Caco-2 (cell line): ENCODE measurements at regions not wholly inside any gene's neighbourhood (a gene's known extent, or its start where the extent isn't known, plus 50 kb on each side); places are given as distances from the start of the nearest gene placed in this dataset.
A peak's percentile ranks its signal among the peaks of the same experiment; 100 is the strongest.
"Not testable (repeated sequence)": the region's sequence is repeated elsewhere in the genome, so short reads cannot be mapped to it uniquely, and the experiment has no call there.

Experiments used
- BruUV-seq: library from RNA; stranded (reverse); fragments of 400-500 nt; replicated peaks from 2 replicates; lab custom pipeline; 2021; lab: Mats Ljungman, UMichigan
- CTCF ChIA-PET: fragments of 300-600 bp; sonication (Branson Sonifier 250); formaldehyde crosslinking; loops from one replicate; lab custom pipeline; 2022; ENCODE audit warnings: antibody characterized with exemption; lab: Charles Lee
- POLR2A ChIA-PET: fragments of 300-600 bp; sonication (Branson Sonifier 250); formaldehyde crosslinking; loops from one replicate; lab custom pipeline; 2022; ENCODE audit warnings: antibody characterized with exemption; lab: Charles Lee
- DNase-seq, 2 experiments: peaks; one replicate each; pipeline versions ENCODE4 v3.0.0 to v3.0.0-alpha.2; 2020 to 2022
- H3K27me3 ChIP-seq: replicated peaks from 2 replicates; pipeline ENCODE4 v1.6.0; 2011; ENCODE audit warnings: low read length; ENCODE audit not compliant: control insufficient read depth, insufficient read depth
- H3K36me3 ChIP-seq: 2 replicates; pipeline ENCODE4 v1.5.1; 2011; ENCODE audit warnings: low read length; ENCODE audit not compliant: control insufficient read depth, insufficient read depth
- H3K4me1 ChIP-seq: fragments of 250-450 bp; sonication (Bioruptor Pico); 2 replicates; pipeline ENCODE4 v1.5.1; 2020; ENCODE audit warnings: mild to moderate bottlenecking
- H3K4me3 ChIP-seq: 2 replicates; pipeline ENCODE4 v1.5.1; 2011; ENCODE audit warnings: low read depth, mild to moderate bottlenecking, control low read depth, low read length
- H3K9me3 ChIP-seq: fragments of 250-450 bp; sonication (Bioruptor Pico); 2 replicates; pipeline ENCODE4 v1.5.1; 2020; ENCODE audit warnings: mild to moderate bottlenecking, moderate library complexity
- H3K27ac Mint-ChIP-seq: one replicate; pipeline ENCODE4 v1.8.0; 2022; ENCODE audit warnings: mixed read lengths; ENCODE audit not compliant: unreplicated experiment
- H3K27me3 Mint-ChIP-seq: one replicate; pipeline ENCODE4 v1.8.0; 2022; ENCODE audit warnings: mixed read lengths; ENCODE audit not compliant: insufficient read depth, unreplicated experiment
- H3K36me3 Mint-ChIP-seq: one replicate; pipeline ENCODE4 v1.8.0; 2022; ENCODE audit warnings: mild to moderate bottlenecking, mixed read lengths; ENCODE audit not compliant: insufficient read depth, unreplicated experiment
- H3K4me1 Mint-ChIP-seq: one replicate; pipeline ENCODE4 v1.8.0; 2022; ENCODE audit warnings: low read depth, mixed read lengths; ENCODE audit not compliant: unreplicated experiment
- H3K4me3 Mint-ChIP-seq: one replicate; pipeline ENCODE4 v1.8.0; 2022; ENCODE audit warnings: mild to moderate bottlenecking, moderate library complexity, mixed read lengths; ENCODE audit not compliant: unreplicated experiment
- H3K9me3 Mint-ChIP-seq: one replicate; pipeline ENCODE4 v1.8.0; 2022; ENCODE audit warnings: mixed read lengths; ENCODE audit not compliant: unreplicated experiment
- intact Hi-C: fragments of 100-400 bp; cut with micrococcal nuclease; formaldehyde crosslinking; loops from one replicate; pipeline ENCODE4 v1.10.0; 2022; ENCODE audit not compliant: unreplicated experiment

DNA sequence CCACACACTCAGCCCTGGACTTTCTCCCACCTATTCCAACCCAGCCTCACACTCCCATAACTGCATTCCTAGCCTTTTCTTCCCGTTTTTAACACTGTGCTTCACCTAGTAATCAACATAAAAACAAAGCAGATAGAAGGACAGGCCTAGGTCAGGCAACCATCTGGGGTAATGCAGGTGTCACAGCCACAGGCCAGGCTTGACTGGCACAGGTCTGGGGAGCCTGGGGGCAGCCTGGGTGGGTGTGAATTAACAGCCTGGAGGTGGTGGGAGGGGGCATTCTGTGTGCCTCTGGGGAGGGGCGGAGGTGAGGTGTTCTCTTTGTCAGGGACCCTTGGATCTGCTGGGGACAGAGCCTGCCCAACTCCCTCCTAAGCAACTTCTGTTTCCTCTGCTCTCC lies 332.6 kb downstream of the BCL2L11 start:
- H3K9me3 ChIP-seq, H3K27me3 Mint-ChIP-seq, H3K4me3 ChIP-seq, H3K27ac Mint-ChIP-seq, H3K9me3 Mint-ChIP-seq, H3K27me3 ChIP-seq, intact Hi-C loops, H3K4me1 ChIP-seq, BruUV-seq, DNase-seq, H3K36me3 ChIP-seq, H3K36me3 Mint-ChIP-seq, POLR2A ChIA-PET, CTCF ChIA-PET, H3K4me3 Mint-ChIP-seq: not testable (repeated sequence)
- peaks cover 12% of the 10 kb centered on the region for H3K4me1 Mint-ChIP-seq

DNA sequence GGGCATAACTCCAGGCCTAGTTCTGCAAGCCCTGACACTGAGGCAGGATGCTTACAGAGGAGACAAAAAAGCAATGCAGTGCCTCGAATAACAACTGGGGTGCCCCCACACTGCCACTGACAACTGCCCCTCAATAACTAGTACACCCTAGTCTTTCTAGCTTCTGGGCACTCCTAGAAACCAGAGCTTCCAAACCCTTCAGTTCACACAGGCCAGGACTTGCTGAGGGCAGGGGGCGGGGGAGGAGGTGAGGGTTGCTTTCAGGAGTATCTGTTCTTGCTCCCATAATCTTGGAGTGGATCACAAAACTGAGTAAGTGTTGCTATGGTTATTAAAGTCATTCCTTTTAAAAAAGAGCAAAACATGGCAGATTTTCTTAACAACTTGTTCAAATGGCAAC lies 333.1 kb downstream of the BCL2L11 start:
- POLR2A ChIA-PET, H3K4me3 Mint-ChIP-seq: not testable (repeated sequence)

GRCh38 chr2:111454404-111454803 lies 333.7 kb downstream of the BCL2L11 start:
- POLR2A ChIA-PET: not testable (repeated sequence)
- peaks cover 12% of the 10 kb centered on the region for H3K4me1 Mint-ChIP-seq

More for the DNA sequence above, 333.1 kb downstream of the BCL2L11 start:
- H3K27ac Mint-ChIP-seq, H3K4me3 ChIP-seq, H3K9me3 Mint-ChIP-seq, intact Hi-C loops, H3K27me3 ChIP-seq, H3K36me3 Mint-ChIP-seq, H3K9me3 ChIP-seq, H3K4me1 ChIP-seq, H3K27me3 Mint-ChIP-seq, BruUV-seq, H3K36me3 ChIP-seq, CTCF ChIA-PET, DNase-seq: not testable (repeated sequence)
- peaks cover 12% of the 10 kb centered on the region for H3K4me1 Mint-ChIP-seq

DNA sequence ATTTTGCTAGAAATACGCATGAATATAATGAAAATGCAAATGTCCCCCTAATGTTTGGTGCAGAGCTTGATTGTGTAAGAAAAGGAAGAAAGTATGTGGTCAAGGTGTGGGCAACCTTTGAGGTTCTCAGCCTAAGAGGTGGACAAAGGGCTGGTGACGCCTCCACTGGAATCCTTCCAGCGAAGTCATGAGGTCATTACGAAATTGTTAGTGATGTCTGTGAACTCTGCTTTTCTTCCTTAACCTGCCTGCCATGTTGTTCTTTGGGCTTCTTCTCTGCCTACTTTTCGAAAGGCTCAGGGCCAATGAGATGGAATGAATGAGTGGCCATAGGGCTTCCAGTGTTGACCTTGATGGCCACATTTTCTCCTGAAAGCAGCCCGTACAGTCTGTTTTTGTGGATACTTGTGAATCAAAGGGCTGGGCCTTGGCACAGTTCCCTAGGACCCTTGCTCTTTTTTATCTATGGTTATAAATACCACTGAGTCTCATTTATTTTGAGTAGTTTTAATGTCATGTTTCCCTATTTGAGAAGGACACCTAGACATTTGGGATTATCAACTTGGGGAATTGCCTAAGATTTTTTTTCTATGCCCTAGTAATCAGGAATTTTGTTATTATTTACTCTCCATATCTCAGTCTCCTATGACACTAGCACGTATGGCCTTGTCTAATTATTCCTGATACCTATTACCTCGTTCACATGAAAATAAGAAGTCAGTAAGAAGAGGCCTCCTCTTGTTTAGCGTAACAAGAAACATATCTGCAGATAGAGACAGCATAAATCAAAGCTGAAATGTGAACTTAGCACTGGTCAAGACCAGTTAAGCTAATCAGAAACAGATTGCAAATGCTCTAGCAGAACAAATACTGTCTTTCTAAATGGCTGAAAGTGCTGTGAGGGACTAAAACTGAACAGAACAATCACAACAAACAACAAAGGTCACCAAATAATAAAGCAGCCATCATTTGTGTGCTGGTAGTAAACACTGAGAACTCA lies 334.6 kb downstream of the BCL2L11 start:
- POLR2A ChIA-PET, H3K4me3 Mint-ChIP-seq, DNase-seq, H3K4me1 Mint-ChIP-seq, H3K9me3 ChIP-seq, CTCF ChIA-PET, H3K4me1 ChIP-seq, H3K36me3 Mint-ChIP-seq, H3K9me3 Mint-ChIP-seq, BruUV-seq, intact Hi-C loops, H3K36me3 ChIP-seq, H3K27me3 Mint-ChIP-seq, H3K4me3 ChIP-seq, H3K27ac Mint-ChIP-seq, H3K27me3 ChIP-seq: not testable (repeated sequence)

More at GRCh38 chr2:111454404-111454803, 333.7 kb downstream of the BCL2L11 start:
- H3K9me3 Mint-ChIP-seq, H3K9me3 ChIP-seq, H3K36me3 ChIP-seq, CTCF ChIA-PET, H3K36me3 Mint-ChIP-seq, H3K4me3 ChIP-seq, H3K4me1 ChIP-seq, H3K27me3 Mint-ChIP-seq, intact Hi-C loops, BruUV-seq, H3K4me3 Mint-ChIP-seq, H3K27me3 ChIP-seq, H3K27ac Mint-ChIP-seq: not testable (repeated sequence)
- DNase-seq: peak; percentile 46 to 48

DNA sequence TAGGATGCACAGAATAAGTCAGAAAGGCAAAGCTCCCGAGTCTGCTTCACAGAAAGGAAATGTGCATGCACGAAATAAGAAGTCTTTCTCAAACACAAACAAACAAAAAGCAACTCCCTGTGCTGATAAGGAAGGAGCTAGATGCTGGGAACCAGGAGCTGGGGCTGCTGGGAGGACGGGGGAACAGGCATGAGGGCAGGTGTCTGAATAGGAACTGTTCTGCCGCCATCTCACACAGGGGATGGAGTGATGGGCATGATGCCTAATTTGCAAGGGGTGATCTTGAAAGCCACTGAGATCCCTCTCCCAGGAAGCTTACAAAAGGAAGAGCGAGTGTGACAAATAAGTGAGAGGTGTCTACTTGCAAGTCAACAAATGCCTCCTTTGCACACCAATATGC lies 336.5 kb downstream of the BCL2L11 start:
- H3K4me3 ChIP-seq, CTCF ChIA-PET, H3K36me3 Mint-ChIP-seq, H3K27ac Mint-ChIP-seq, POLR2A ChIA-PET, H3K27me3 ChIP-seq, intact Hi-C loops, H3K9me3 Mint-ChIP-seq, H3K4me1 ChIP-seq, DNase-seq, H3K4me3 Mint-ChIP-seq, H3K36me3 ChIP-seq, H3K9me3 ChIP-seq, H3K4me1 Mint-ChIP-seq, BruUV-seq, H3K27me3 Mint-ChIP-seq: not testable (repeated sequence)

DNA sequence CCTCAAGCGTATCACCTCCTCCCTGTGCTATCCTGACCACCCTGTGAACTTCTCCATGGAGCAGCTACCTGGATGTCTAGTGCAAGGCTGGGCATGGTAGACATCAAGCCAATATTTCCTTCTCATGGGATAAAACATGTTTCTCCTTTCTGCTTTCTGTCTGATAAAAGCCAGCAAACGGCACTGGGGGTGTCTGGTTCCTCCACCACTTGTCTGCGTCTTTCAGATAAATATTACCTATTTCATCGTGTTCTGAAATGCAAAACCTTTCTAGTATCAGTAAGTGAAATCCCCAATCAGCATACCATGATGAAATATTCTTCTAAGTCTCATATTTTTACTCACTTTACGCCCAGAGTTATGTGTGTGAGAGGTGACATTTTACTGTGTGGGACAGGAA lies 340.2 kb downstream of the BCL2L11 start:
- CTCF ChIA-PET, H3K9me3 Mint-ChIP-seq, H3K27me3 ChIP-seq, H3K36me3 ChIP-seq, H3K27ac Mint-ChIP-seq, H3K9me3 ChIP-seq, DNase-seq, POLR2A ChIA-PET, H3K27me3 Mint-ChIP-seq, H3K4me1 Mint-ChIP-seq, intact Hi-C loops, BruUV-seq, H3K4me3 ChIP-seq, H3K36me3 Mint-ChIP-seq, H3K4me1 ChIP-seq, H3K4me3 Mint-ChIP-seq: not testable (repeated sequence)

DNA sequence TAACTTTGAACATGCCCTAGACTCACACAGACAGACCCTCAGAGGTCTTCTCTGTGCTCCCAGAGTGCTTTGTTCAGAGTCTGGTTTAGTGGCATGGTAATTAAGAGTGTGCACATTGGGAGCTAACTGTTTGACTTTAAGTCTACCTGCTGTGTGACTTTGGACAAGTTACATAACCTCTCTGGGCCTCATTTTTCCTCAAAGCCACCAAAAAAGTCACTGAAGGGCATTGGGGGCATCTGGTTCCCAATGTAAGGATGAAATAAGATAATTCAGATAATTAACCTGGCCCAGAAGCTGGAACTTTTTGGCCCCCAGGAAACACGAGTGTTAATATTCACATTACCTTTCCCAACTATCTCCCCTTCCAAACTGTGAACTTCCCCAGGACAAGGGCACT lies 341.1 kb downstream of the BCL2L11 start:
- H3K9me3 Mint-ChIP-seq, H3K4me3 ChIP-seq, H3K36me3 Mint-ChIP-seq, H3K27ac Mint-ChIP-seq, CTCF ChIA-PET, H3K4me1 ChIP-seq, H3K4me1 Mint-ChIP-seq, POLR2A ChIA-PET, H3K9me3 ChIP-seq, H3K27me3 ChIP-seq, H3K36me3 ChIP-seq, H3K4me3 Mint-ChIP-seq, intact Hi-C loops, DNase-seq, BruUV-seq, H3K27me3 Mint-ChIP-seq: not testable (repeated sequence)
